Left colon (tissue), 2 donors: ENCODE measurements at regions not wholly inside any gene's neighbourhood (a gene's known extent, or its start where the extent isn't known, plus 50 kb on each side); places are given as distances from the start of the nearest gene placed in this dataset.

ENCODE experiments used
- ATAC-seq: fragments of 200-7000 bp; cut with Tn5 transposase; one replicate; pipeline ENCODE4 v1.9.1; 2020; ENCODE audit warnings: mild to moderate bottlenecking, moderate library complexity
- DNase-seq, 2 donors: peaks; one replicate each; pipeline ENCODE4 v3.0.0-alpha.2; 2020
- intact Hi-C, 2 donors: fragments of 100-400 bp; cut with DNase I in 1 of 2; cut with micrococcal nuclease in 1 of 2; formaldehyde crosslinking; loops; one replicate each; pipeline versions ENCODE4 v1.11.2 to v1.14.0; 2022; cut with DNase I, micrococcal nuclease
- donor health status: DM: no; HTN: no; CAD: no.
- donor health status: DM: yes; HTN: yes; CAD: no.

DNA sequence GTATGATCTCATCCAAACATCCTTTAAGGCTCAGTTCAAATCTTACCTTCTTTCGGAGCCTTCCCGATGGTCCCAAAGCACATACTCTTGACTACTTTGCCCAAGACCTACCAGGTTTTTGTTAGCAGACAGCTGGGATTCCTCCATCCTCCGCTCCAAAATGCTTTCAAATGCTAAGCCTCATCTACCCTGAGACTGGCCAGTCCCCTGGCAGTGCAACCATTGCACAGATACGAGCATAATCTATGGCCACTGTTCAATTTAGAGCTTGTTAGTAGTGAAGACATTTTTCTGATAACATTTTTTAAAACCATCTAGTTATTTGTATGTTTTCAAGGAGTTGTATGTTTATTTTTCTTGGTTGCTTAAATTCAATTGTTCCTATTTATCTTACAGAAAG is 264.4 kb upstream of the NR2F2 start:
- intact Hi-C loops, result no loop called here
- DNase-seq (no peak), ATAC-seq (no peak)

DNA sequence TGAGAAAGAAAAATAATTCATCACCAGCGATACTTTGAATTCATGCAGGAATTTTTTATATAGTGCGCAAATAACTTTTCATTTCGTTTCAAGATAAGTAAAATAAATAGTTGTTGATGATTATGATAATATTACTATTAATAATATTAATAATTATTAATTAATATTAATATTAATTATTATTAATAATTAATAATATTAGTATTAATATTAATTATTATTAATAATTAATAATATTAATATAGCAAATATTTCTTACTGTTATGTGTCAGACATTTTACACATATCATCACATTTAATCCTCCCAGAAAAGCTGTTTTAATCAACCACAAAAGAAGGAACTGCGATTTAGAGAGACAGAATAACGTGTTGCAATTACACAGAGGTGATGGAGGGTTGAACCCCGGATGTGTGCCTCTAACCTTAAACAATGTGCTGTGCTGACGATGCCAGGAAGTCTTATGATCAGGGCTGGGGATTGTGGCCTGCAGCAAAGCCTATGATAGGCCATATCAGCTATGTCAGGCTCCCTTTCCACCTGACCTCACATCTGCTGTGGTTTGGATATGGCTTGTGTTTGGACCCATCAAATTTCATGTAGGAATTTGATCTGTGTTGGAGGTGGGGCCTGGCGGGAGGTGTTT is 263.5 kb upstream of the NR2F2 start:
- ATAC-seq (no peak), DNase-seq (no peak)
- intact Hi-C loops, result no loop called here

DNA sequence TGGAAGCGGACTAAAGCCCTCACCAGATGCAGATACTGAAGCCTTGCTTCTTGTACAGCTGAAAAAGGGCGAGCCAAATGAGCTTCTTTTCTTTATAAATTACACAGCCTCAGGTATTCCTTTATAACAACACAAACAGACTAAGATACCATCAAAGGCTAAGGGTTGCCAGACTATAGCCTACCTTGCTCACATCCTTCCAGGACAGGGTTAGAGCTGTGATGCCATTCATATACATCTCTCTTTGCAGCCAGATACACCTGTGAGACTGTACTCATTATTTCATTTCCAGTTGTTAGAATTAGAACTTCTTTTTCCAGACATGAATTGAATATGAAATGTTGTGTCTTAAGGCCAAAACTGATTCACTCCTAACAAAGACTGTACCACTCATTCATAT is 262.8 kb upstream of the NR2F2 start:
- no peak for DNase-seq
- no peak for ATAC-seq
- intact Hi-C loops, result no loop called here

DNA sequence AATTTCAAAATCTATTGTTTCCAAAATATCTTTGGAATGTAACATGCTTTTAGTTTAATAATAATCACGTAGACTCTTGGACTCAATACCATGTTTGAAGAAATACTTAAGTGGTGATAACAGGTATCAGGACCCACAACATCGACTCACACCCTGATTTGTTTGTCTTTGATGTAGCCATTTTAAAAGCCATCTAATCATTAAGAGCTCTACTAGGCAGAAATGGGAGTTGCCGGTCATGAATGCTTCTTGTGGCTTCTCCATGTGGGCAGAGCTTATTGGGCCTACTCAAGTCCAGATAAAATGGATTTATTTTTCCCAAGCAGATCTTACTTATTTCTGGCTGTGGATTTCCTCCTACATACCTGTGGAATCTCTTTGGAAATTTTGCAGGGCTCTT is 261.6 kb upstream of the NR2F2 start:
- ATAC-seq, result no peak
- DNase-seq, result no peak
- intact Hi-C loops, result no loop called here

DNA sequence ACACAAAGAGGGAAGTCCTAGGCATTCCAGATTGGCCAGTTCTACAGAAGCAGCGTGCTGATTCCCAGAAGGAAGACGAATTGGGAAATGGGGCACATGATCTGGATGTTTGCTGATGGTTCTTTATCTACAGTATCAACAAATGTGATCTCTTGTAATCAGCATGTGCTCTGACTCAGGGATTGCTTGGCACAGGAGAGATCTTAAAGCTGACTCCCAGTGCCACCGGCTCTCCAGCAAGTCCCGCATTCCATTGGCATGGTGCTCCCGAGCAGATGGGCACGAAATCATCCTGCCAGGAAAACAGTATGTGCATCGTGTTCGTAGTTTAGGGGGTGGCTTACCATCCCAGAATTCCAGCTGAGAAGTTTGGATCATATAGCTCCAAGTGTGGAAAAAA is 259.9 kb upstream of the NR2F2 start:
- DNase-seq, result no peak
- intact Hi-C loops, result no loop called here
- ATAC-seq, result no peak

DNA sequence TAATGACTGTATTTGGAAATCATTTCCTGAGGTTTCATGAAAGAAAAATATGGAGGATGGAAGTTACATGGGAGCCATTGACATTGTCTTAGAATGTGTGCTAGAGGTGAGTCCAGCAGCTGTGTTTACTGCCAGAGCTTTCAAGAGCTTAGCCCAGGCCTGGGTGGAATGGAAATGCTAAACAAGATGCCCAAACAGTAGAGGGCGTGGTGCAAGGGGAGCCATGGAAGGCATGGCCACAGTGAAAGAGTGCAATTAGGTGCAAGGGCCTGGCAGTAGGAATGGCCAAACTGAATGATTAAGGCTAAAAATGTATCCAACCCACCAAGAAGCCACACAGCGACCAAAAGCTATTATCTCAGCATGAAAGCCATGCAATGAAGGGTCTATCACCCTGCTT is 257.7 kb upstream of the NR2F2 start:
- intact Hi-C loops, result no loop called here
- ATAC-seq (no peak), DNase-seq (no peak)

DNA sequence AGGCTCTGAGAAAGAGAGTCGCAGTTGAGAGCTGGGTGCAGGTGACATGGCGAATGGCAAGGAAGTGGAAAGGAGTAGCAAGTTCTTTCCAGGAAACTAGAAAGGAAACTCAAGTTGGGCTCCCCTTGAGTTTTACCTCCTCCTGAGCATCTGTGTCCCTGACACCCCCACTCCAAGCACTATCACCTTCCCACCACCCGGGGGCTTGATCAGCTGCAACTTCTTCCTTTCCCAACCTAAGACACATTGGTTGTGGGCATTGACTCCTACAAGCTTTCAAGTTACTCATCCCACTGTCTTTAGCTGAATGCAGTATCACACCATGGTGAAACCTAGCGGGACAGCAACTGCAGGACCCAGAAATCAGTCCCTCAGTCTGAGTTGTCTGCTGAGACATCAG is 256.6 kb upstream of the NR2F2 start:
- no peak for DNase-seq
- ATAC-seq, result no peak
- intact Hi-C loops, result no loop called here

DNA sequence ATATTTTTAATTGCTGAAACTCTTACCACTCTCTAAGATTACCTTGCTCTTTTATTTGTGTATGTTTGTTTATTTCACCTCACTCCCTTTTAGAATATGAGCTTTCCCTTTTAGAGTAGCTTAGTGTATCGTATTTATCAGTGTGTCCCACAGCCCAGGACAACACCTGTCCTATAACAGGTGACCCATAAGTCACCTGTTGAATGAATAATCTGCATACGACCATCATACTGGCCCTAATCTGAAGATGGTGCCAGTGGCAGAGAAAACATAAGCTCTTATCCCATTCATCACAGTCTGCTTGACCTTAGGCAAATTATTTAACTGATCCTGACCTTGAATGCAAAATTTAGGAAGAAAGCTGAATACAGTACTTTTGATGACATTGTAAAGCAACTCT is 254.6 kb upstream of the NR2F2 start:
- DNase-seq (no peak), ATAC-seq (no peak)
- intact Hi-C loops, result no loop called here

DNA sequence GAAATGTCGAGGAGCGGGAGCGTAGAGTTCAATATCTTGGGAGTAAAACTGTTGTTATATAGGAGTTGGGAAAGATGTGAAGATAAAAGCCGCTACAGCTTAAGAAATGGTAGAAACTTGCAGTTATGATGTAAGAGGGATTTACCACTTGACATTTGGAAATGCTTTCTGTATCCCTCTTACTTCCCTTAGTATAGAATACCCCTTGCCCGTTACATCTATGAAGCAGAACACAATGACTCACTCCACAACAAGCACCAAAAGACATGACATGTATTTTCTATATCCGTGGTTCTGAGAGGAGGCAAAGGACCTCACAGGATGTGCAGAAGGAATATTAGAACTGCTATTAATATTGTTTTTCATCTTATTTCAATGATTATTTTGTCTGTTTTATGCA is 254.2 kb upstream of the NR2F2 start:
- intact Hi-C loops, result no loop called here
- DNase-seq (no peak), ATAC-seq (no peak)

DNA sequence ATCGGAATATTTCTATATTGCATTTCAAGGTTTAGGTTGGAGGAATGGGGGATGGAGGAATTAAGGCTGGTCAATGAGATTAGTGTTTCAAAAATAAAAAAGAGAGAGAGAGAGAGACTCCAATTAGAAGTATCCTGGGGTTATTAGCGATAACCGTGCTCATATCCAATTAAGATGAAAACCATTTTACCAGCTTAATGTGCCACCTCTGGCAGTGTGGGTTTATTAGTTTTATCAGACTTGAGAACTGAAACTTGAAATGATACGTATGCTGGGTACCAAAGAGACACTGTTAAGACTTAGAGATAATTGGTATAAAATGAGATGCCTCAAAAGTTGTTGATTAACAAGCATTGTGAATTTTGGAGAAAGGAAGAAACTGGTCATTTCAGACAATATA is 251.5 kb upstream of the NR2F2 start:
- DNase-seq (no peak), ATAC-seq (no peak)
- intact Hi-C loops, result no loop called here

DNA sequence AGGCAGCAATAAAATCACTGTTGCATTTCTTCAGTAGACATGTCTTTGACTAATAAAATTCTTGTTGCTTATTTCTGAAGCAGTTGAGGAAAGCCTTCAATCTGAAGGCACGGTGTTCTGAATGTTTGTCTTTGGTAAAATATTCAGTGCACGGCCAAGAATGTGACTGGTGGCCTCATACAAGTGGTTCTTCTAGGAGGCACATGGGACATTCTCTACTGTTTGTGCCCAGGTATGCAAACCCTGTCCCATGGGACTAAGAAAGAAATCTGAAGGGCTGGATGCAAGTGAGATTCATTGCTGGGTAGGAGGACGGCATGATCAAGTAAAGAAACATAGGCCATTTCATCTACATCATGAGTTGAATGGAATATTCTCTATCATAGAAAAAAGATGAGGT is 250.6 kb upstream of the NR2F2 start:
- DNase-seq (no peak), ATAC-seq (no peak)
- intact Hi-C loops, result no loop called here

DNA sequence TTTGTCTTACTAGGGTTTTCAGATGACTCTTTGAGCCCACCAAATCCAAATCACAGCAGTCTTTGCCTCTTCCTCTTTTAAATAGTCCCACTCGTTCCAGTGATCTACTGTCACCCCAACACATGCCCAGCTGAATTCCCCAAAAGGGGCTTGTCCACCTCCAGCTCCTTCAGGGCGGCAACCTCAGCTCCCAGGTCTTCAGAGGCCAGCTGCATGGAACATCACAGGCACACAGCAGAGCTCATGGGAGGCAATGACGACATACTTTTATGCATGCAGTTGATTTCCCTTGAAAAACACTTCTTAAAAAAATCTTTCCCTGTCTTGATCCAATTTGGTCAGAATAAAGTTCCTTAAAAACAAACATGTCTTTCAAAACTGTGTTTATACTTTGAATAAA is 244.3 kb upstream of the NR2F2 start:
- ATAC-seq (no peak), DNase-seq (no peak)
- intact Hi-C loops, result no loop called here

DNA sequence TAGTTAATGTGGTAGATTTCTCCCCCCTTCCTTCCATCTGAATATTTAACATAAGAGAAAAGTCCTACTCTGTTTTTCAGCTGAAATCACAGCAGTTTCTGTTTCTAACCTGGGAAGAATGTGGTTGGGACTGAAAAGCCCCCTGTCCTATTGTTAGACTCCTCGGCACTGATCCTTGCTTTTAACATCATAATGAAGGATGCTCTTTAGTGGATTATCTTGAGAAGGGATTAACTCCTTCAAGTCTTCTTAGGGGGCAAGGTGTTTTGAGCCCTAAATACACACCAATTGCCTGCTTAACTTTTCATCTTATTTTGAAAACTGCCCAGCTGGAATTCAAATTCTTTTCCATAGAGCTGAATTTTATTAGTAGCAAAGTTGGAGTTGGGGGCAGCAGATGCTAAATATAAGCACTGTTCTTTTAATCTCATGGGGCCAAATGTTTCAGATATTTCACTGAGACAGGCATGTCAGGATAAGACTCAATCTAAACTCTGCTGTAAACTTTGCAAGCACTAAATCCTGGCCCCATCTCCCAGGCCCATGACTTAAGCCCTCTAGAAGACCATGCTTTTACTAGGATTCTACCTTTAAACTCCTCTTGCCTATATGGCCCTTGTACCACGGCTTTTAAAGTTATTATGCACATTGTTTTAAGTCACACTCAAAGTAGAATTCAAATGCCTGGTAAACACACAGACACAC is 243.2 kb upstream of the NR2F2 start:
- intact Hi-C loops, result no loop called here
- ATAC-seq (no peak), DNase-seq (no peak)

DNA sequence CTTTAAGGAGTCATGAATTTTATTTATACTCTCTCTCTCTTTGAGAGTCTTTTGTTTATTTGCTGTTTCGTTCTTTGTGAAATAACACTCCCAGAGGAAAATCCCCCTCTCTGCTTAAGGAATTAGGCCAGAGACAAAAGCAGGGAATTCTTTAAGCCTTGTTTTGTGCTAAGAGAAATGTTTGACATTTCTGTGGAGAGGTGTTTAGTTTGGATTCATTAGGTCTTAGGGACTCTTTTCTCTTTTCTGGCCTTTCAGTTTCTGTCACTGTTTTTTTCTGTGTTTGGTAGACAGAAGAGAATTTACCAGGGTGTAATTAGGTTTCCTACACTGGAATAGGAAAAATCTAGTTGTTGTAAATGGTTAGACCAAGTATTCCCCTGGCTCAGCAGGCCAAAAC is 241.8 kb upstream of the NR2F2 start:
- intact Hi-C loops, result no loop called here

DNA sequence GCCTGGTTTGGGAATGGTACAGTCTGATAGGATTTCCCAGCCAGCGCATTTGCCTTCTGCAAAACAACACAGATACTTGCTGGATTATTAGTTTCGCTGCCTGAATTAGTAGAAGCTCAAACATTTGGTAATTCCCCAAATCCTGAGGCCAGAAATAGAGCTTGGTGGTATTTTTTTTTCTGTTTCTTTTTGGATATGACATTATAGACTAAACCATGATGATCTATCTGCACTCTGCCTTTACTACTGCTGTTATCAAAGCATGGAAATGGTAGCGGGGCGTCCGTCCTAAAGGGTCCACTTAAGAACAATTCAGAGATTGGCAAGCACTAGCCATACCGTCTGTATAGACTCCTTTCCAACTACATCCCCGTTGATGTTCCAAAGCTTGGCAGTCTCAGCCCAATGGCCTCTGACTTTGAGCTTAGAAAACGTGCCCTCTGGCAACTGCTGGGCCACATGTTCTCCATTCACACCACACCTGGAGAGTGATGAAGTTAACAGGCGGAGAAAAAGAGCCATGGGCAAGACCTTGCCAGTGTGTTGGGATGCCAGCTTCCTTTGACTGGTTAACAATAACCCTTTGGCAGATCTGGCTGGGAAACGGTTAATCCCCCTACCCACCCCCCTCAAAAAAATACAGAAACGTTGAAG is 241.0 kb upstream of the NR2F2 start:
- intact Hi-C loops, result no loop called here
- DNase-seq, result no peak
- no peak for ATAC-seq

More for the DNA sequence above, 241.8 kb upstream of the NR2F2 start:
- ATAC-seq (no peak), DNase-seq (no peak)

DNA sequence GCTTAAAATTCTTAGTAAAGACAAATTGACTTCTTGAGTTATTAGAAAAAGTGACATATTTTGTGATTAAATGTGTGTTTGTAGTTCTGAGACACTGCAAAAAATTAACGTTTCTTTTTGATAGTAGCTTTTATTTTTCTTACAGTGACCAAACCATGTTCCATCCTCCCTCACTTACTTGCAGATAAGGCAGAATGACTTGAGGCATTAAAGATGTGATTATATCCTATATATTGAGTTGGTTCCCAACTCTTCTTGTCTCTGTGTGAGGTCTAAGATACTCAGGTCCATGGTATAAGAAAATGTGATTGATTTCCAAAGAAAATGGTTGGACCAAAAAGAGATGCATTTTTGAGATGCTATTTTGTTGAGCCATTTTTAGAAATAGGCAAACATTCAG is 238.3 kb upstream of the NR2F2 start:
- ATAC-seq, result no peak
- intact Hi-C loops, result no loop called here

DNA sequence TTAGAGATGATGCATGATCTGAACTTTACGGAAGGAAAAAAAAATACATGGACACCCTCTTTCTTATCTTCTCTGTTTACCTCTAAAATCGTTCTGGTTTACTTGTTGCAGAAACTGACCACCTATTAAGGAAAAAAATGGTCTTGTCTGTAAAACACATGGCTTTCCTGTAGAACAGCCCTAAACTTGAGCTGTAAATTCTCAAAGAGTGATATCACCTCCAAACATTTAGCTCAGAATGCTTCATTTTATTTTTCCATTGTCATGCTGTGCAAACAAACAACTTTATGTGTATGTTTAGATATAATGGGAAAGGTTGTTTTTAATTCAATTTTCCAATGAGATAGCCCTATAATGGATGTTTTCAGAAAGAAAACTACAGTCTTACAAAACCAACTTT is 237.4 kb upstream of the NR2F2 start:
- intact Hi-C loops, result no loop called here
- no peak for ATAC-seq
- DNase-seq, result no peak

More for the DNA sequence above, 238.3 kb upstream of the NR2F2 start:
- DNase-seq, result no peak

DNA sequence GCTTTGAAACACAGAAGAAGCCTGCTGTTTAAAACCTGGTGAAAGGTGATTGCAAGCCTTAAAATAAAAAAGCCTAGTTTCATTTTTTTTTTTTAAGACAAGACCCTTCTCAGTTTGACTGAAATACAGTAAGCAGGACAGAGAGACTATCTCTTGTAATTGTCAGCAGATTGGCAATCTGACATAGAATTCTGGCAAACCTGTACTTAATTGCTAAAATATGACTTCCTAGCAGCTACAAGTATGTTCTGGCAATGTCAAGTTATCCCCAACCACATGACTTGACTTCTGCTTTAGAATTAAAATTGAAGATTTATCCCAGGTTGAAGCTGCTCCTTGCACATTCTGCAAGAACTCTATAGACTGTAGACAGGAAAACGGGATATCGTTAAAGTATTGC is 232.8 kb upstream of the NR2F2 start:
- ATAC-seq (no peak), DNase-seq (no peak)
- intact Hi-C loops, result no loop called here

DNA sequence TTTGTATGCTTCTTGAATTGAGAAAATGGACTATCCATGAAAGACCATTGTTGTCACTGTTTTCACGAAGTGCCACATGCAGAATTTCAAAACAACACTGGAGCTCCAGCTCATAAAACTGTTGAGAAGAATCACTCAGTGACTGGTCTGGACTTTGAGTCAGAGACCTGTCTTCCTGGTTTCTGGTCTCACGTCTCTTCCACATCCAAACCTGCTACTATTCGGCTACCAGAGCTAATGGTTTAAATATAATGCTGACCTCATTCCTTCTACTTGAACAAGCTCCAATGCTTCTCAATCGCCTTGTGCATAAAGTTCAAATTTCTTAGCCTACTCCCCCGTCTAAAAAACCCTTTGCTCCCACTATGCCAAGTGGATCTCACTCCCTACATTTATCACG is 227.9 kb upstream of the NR2F2 start:
- DNase-seq (no peak), ATAC-seq (no peak)
- intact Hi-C loops, result no loop called here

DNA sequence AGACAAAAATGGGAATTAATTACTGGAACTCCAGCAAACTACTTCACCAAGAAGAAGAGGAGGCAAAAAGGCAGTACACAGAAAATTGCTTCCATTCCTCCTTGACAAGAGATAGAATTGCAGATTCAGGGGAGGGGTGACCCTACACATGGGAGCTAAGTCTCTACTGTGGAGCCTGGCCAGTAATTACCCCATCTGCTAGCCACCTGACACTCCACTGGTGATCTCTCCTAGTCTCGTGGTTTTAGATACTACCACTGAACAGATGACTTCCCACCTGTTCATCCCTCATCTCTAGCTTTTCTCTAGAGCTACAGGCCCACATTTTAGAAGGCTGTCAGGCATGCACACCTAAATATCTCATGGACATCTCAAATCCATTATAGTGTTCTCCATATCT is 224.3 kb upstream of the NR2F2 start:
- DNase-seq (no peak), ATAC-seq (no peak)
- intact Hi-C loops, result no loop called here

DNA sequence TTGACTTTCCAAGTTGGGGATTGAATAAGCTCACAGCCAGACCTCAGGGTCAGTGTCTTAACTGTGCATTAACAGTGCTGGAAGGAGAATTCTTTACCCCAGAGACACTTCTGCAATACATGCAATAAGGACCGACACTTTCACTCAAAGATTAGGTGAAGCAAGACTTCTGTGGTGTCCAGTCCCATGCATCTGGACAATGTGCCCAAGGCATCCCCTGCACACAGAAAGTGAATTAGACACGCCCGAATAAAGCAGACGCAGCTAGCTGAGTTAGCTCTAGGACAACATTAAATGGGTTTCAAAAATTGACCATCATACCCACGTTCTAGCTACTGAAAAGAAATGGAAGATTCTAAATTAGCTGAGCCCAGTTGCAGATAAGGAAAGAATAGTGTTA is 223.9 kb upstream of the NR2F2 start:
- ATAC-seq (no peak), DNase-seq (no peak)
- intact Hi-C loops, result no loop called here
